Gastroesophageal sphincter (tissue), 3 donors: ENCODE measurements at regions not wholly inside any gene's neighbourhood (a gene's known extent, or its start where the extent isn't known, plus 50 kb on each side); places are given as distances from the start of the nearest gene placed in this dataset.

Experiments used
- EP300 ChIP-seq: sonication (generic); formaldehyde crosslinking; IDR thresholded peaks from one replicate; pipeline ENCODE4 v1.6.1; 2017; ENCODE audit warnings: antibody characterized with exemption, mild to moderate bottlenecking
- POLR2A ChIP-seq, 2 donors: fragments of 450-650 bp; IDR thresholded peaks; one replicate each; pipeline ENCODE4 v1.6.1; 2017; ENCODE audit warnings: antibody characterized with exemption in 2 of 2, mild to moderate bottlenecking in 2 of 2, moderate library complexity in 1 of 2
- TF ChIP-seq, protein P1 (sequence below), 4 experiments: fragments of 200-600 bp in 2 of 4; fragments of 450-650 bp in 2 of 4; sonication (generic) in 1 of 4; IDR thresholded peaks; one replicate each; pipeline ENCODE4 v1.5.1; 2017 to 2019; ENCODE audit warnings: antibody characterized with exemption in 4 of 4, mild to moderate bottlenecking in 2 of 4, moderate library complexity in 2 of 4

DNA sequence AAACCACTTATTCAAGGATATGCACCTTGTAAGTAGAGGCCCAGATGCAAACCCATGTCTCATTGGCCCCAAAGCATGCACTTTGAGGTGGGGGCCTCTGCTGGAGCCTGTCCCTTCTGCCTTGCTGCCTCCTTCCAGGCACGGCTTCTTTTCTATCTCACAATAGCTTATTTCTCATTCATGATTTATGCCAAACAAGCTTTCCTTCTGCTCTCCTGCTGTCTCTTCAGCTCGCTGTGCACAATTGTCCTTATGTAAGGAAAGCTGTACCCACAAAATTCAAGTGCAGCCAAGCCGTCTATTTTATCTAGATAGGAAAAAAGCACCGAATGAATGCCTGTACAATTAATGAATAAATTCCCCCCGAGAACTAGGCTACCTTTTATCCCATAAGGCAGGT is 124.8 kb upstream of the PACRGL start:
- TF ChIP-seq, protein P1, sequence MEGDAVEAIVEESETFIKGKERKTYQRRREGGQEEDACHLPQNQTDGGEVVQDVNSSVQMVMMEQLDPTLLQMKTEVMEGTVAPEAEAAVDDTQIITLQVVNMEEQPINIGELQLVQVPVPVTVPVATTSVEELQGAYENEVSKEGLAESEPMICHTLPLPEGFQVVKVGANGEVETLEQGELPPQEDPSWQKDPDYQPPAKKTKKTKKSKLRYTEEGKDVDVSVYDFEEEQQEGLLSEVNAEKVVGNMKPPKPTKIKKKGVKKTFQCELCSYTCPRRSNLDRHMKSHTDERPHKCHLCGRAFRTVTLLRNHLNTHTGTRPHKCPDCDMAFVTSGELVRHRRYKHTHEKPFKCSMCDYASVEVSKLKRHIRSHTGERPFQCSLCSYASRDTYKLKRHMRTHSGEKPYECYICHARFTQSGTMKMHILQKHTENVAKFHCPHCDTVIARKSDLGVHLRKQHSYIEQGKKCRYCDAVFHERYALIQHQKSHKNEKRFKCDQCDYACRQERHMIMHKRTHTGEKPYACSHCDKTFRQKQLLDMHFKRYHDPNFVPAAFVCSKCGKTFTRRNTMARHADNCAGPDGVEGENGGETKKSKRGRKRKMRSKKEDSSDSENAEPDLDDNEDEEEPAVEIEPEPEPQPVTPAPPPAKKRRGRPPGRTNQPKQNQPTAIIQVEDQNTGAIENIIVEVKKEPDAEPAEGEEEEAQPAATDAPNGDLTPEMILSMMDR (IDR thresholded peaks at IDR 0.05) = no peak
- TF ChIP-seq EP300 (no peak), POLR2A (IDR thresholded peaks at IDR 0.05) (no peak)
